ENCODE measurements at regions not wholly inside any gene's neighbourhood (a gene's known extent, or its start where the extent isn't known, plus 50 kb on each side); places are given as distances from the start of the nearest gene placed in this dataset.

- TF ChIP-seq CTCF (IDR thresholded peaks at IDR 0.05), result no peak
- no peak for TF ChIP-seq EZH2 (IDR thresholded peaks at IDR 0.05)
Measured at GRCh38 chr16:8254405-8254804, 335.9 kb downstream of the TMEM114 start.

Data from neural progenitor cell (in vitro differentiated cells).